AG04450 (cell line): ENCODE measurements at regions not wholly inside any gene's neighbourhood (a gene's known extent, or its start where the extent isn't known, plus 50 kb on each side); places are given as distances from the start of the nearest gene placed in this dataset.
"Not testable (repeated sequence)": the region's sequence is repeated elsewhere in the genome, so short reads cannot be mapped to it uniquely, and the experiment has no call there.

Source experiments
- CTCF ChIA-PET: fragments of 300-600, 350-600 bp; formaldehyde crosslinking; extraction: SDS; loops from one replicate; lab custom pipeline; 2022; ENCODE audit warnings: antibody characterized with exemption, inconsistent platforms; lab: Charles Lee
- POLR2A ChIA-PET: fragments of 350-600 bp; formaldehyde crosslinking; extraction: SDS; loops from one replicate; lab custom pipeline; 2021; ENCODE audit warnings: antibody characterized with exemption, inconsistent platforms; lab: Yijun Ruan, JAX
- DNase-seq: peaks from one replicate; pipeline ENCODE4 v3.0.0-alpha.2; 2011; ENCODE audit warnings: low read depth, low spot score
- H3K27ac ChIP-seq: one replicate; pipeline ENCODE4 v1.5.1; 2012; ENCODE audit warnings: low read depth, low read length, control low read depth
- H3K27me3 ChIP-seq: one replicate; pipeline ENCODE4 v1.6.0; 2012; ENCODE audit warnings: low read length; ENCODE audit not compliant: control insufficient read depth, insufficient read depth
- H3K4me3 ChIP-seq: 2 replicates; pipeline ENCODE4 v1.5.1; 2011; ENCODE audit warnings: mild to moderate bottlenecking, low read depth, low read length, control low read depth
- H3K9me3 ChIP-seq: 2 replicates; pipeline ENCODE4 v1.5.1; 2012; ENCODE audit warnings: low read length; ENCODE audit not compliant: control insufficient read depth, insufficient read depth
- TF ChIP-seq, protein P1 (sequence below): IDR thresholded peaks from 2 replicates; pipeline ENCODE4 v1.5.1; 2011; ENCODE audit warnings: low read depth, low read length, control low read depth, inconsistent platforms

DNA sequence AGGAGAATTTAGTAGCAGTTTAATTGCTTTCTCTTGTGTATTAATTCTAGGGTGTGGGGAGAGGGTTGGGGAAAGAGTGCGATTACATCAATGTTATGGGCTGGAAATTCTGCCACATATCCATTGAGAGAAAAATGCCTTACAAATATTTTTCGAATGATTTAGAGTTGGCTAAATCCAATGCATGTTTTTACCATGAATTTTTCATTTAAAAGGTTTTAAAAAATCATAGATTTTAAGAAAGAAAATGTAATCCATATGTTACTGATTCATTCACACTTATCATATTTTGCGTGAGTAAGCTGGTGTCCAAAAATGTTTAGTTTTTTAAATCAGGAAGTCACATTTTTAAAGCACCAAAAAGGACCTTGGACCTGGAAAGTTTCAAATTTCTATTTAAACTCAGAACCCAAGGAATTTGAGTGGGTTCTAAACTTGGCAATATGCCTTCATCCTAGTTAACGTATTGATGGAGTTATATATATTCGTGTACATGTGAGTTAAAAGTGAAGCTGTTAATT is 627.4 kb upstream of the CITED2 start:
- POLR2A ChIA-PET, result interaction anchor here (1.0 kb wide), 1 partner anchor 424 kb away, joined by 3 read pairs; no protein-coding TSS in a partner anchor
- no peak for DNase-seq
- CTCF ChIA-PET, result no interaction called here
- TF ChIP-seq, protein P1, sequence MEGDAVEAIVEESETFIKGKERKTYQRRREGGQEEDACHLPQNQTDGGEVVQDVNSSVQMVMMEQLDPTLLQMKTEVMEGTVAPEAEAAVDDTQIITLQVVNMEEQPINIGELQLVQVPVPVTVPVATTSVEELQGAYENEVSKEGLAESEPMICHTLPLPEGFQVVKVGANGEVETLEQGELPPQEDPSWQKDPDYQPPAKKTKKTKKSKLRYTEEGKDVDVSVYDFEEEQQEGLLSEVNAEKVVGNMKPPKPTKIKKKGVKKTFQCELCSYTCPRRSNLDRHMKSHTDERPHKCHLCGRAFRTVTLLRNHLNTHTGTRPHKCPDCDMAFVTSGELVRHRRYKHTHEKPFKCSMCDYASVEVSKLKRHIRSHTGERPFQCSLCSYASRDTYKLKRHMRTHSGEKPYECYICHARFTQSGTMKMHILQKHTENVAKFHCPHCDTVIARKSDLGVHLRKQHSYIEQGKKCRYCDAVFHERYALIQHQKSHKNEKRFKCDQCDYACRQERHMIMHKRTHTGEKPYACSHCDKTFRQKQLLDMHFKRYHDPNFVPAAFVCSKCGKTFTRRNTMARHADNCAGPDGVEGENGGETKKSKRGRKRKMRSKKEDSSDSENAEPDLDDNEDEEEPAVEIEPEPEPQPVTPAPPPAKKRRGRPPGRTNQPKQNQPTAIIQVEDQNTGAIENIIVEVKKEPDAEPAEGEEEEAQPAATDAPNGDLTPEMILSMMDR, result no peak
- H3K27me3 ChIP-seq, result no peaks in the 10 kb centered on the region
- no peak overlapping the region for H3K4me3 ChIP-seq
- H3K9me3 ChIP-seq, result peaks cover 7% of the 10 kb centered on the region; the same call in 1 of the 2 replicates
- no peak overlapping the region for H3K27ac ChIP-seq

DNA sequence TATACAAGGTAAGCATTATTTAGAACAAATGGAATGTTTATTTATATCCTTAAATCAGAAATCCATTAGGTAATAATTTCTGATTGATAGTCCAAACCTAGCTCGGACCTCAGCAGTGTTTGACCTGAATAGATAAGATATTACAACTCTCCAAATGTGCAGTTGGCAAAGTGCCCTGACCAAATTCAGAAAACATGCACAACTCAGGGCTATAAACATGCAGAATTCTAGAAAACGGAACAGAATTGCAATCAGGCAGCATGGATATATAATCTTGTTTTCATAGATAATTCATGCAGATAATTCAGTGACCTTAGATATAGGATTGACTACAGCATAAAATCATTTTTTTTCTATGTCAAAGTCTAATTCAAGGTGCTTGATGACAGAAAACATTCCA is 626.6 kb upstream of the CITED2 start:
- CTCF ChIA-PET, result no interaction called here
- no peak for DNase-seq
- POLR2A ChIA-PET, result no interaction called here
- TF ChIP-seq, protein P1, result no peak
- Histone ChIP-seq H3K27ac (no peak overlapping the region), H3K4me3 (no peak overlapping the region), H3K27me3 (no peaks in the 10 kb centered on the region), H3K9me3 (peaks cover 7% of the 10 kb centered on the region)

DNA sequence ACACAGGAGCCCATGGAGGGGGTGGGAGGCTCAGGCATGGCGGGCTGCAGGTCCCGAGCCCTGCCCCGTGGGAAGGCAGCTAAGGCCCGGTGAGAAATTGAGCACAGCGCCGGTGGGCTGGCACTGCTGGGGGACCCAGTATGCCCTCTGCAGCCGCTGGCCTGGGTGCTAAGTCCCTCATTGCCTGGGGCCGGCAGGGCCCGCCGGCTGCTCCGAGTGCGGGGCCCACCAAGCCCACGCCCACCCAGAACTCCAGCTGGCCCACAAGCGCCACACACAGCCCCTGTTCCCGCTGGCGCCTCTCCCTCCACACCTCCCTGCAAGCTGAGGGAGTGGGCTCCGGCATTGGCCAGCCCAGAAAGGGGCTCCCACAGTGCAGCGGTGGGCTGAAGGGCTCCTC is 625.2 kb upstream of the CITED2 start:
- H3K27ac ChIP-seq, H3K9me3 ChIP-seq, POLR2A ChIA-PET, CTCF ChIA-PET, H3K4me3 ChIP-seq, H3K27me3 ChIP-seq, DNase-seq: not testable (repeated sequence)

DNA sequence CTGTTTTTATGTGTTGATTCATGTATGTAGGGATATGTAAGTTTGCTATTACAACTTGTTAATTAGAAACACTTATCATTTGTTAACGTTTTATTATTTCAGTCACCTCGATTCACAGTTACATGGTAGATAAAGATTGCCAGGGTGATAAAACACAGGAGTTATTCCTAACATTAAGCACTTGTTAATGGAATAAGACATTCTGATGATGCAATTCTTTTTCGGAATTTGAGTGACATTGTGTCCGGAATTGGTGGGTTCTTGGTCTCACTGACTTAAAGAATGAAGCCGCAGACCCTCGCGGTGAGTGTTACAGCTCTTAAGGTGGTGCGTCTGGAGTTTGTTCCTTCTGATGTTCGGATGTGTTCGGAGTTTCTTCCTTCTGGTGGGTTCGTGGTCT is 624.0 kb upstream of the CITED2 start:
- H3K9me3 ChIP-seq, CTCF ChIA-PET, H3K27me3 ChIP-seq, POLR2A ChIA-PET, DNase-seq, H3K27ac ChIP-seq, H3K4me3 ChIP-seq: not testable (repeated sequence)

DNA sequence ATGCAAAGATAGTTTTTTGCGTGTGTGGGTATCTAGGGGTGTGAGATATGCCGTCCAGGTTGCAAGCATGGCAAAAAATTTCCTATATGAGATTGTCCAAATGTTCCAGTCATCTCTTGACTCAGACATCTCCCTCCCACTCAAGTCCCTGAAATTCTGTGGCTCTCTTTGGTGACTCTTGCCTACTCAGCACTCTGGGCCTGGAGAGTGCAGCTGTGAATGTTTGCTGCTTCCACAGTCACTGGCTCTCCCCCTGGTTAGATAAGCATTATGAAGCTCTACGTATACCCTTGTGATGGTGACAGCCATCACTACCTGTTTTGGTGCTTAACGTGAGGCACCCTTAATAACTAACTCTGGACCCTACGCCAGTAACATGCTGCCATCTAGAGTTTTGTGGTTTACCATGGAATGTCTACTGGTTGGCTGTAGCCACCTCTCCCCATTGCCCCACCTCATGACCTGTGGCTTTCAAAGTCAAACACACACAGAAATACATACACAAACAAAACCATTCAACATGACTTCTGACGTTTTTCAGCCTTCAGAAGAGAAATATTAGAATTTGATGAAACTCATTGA is 621.9 kb upstream of the CITED2 start:
- no peak for DNase-seq
- ChIA-PET POLR2A (no interaction called here), CTCF (no interaction called here)
- no peak overlapping the region for H3K27ac ChIP-seq
- peaks cover 7% of the 10 kb centered on the region for H3K9me3 ChIP-seq
- TF ChIP-seq, protein P1, result no peak
- no peaks in the 10 kb centered on the region for H3K27me3 ChIP-seq
- no peak overlapping the region for H3K4me3 ChIP-seq

DNA sequence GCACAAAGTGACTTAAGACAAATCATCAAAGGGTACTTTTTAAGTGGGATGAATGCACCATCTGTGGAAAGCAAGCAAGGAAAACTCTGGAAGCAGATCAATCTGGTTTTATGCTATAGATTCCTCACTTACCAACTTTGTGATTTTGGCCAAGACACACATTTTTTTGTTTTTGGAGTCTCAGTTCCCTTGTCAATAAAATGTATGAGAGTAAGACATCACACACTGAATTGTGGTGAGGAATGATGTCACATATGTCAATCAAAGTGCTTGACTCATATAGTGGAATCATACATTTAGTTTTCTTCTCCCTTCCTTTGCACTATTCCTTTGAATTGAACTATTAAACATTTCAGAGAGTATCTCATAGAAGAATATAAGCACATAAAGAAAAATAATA is 620.5 kb upstream of the CITED2 start:
- no peak overlapping the region for H3K4me3 ChIP-seq
- H3K27ac ChIP-seq, result no peak overlapping the region
- ChIA-PET CTCF (no interaction called here), POLR2A (no interaction called here)
- DNase-seq, result no peak
- peaks cover 7% of the 10 kb centered on the region for H3K9me3 ChIP-seq
- H3K27me3 ChIP-seq, result no peaks in the 10 kb centered on the region
- TF ChIP-seq, protein P1, result no peak
